Mammary epithelial cell (primary cell): ENCODE measurements at regions not wholly inside any gene's neighbourhood (a gene's known extent, or its start where the extent isn't known, plus 50 kb on each side); places are given as distances from the start of the nearest gene placed in this dataset.

Experiments used
- EZH2 ChIP-seq: IDR thresholded peaks from 2 replicates; pipeline ENCODE4 v1.6.1; 2012; ENCODE audit warnings: low read length, inconsistent platforms, borderline replicate concordance
- TF ChIP-seq, protein P1 (sequence below), 2 donors: IDR thresholded peaks in 1 of 2; conservative IDR thresholded peaks in 1 of 2; 2 replicates each; pipeline ENCODE4 v1.5.1; 2011 to 2012; ENCODE audit warnings: inconsistent platforms in 2 of 2, low read length in 2 of 2, mild to moderate bottlenecking in 2 of 2, control low read depth in 1 of 2, low read depth in 1 of 2; ENCODE audit not compliant: insufficient read depth in 1 of 2; ENCODE audit errors: extremely low read depth in 1 of 2

GRCh38 chr6:163844761-163845160 is 430.2 kb downstream of the QKI start:
- TF ChIP-seq, protein P1, sequence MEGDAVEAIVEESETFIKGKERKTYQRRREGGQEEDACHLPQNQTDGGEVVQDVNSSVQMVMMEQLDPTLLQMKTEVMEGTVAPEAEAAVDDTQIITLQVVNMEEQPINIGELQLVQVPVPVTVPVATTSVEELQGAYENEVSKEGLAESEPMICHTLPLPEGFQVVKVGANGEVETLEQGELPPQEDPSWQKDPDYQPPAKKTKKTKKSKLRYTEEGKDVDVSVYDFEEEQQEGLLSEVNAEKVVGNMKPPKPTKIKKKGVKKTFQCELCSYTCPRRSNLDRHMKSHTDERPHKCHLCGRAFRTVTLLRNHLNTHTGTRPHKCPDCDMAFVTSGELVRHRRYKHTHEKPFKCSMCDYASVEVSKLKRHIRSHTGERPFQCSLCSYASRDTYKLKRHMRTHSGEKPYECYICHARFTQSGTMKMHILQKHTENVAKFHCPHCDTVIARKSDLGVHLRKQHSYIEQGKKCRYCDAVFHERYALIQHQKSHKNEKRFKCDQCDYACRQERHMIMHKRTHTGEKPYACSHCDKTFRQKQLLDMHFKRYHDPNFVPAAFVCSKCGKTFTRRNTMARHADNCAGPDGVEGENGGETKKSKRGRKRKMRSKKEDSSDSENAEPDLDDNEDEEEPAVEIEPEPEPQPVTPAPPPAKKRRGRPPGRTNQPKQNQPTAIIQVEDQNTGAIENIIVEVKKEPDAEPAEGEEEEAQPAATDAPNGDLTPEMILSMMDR (conservative IDR thresholded peaks at IDR 0.05 in 1 of 2, IDR thresholded peaks at IDR 0.05 in 1 of 2; ENCODE audit: extremely low read depth in 1 of 2, insufficient read depth in 1 of 2, low read depth in 1 of 2, low read length in 2 of 2) = no peak
- no peak for TF ChIP-seq EZH2
